Islet precursor cell (in vitro differentiated cells): ENCODE measurements at regions not wholly inside any gene's neighbourhood (a gene's known extent, or its start where the extent isn't known, plus 50 kb on each side); places are given as distances from the start of the nearest gene placed in this dataset.
"Not testable (repeated sequence)": the region's sequence is repeated elsewhere in the genome, so short reads cannot be mapped to it uniquely, and the experiment has no call there.

ENCODE experiments used
- DNase-seq: peaks from one replicate; pipeline ENCODE4 v3.0.0-alpha.2; 2018

- DNase-seq, result no peak
These were observed 200.8 kb downstream of the CNTN3 start for GRCh38 chr3:74413547-74414241.

DNA sequence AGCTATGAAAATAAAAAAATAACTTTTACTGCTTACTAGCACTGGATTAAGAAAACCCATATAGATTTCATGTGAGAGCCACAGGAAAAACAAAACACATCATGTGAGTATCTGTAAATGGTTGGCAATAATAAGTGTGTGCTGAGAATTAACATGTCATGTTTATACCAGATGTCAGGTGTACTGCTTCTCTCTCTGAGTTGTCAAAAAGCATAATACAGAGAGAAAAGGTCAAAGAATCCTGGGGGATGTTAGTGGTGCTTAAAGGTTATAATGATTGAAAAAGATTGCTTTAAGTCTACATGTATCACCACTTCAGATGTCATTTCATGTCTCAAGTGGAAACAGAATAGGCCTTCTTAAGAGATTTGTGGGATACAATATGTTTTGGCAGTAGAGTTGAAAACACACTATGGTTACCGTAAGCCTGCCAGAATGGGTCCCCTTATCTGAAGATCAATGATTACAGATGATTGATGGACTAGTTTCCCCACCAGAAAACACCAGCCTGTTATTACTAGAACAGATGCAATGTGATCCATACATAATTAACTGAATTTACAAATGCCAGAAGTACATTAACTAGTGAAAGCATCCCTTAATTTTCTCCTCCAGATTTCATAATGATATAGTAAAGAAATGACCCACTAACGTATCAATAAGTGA is 204.1 kb downstream of the CNTN3 start:
- no peak for DNase-seq

GRCh38 chr3:74409066-74409465 is 205.4 kb downstream of the CNTN3 start:
- no peak for DNase-seq

GRCh38 chr3:74403307-74403706 is 211.2 kb downstream of the CNTN3 start:
- no peak for DNase-seq

GRCh38 chr3:74402821-74403220 is 211.6 kb downstream of the CNTN3 start:
- no peak for DNase-seq

- peak; percentile 84 for DNase-seq
These were observed 221.0 kb downstream of the CNTN3 start for GRCh38 chr3:74393426-74393825.

- no peak for DNase-seq
These were observed 224.2 kb downstream of the CNTN3 start for GRCh38 chr3:74390121-74390877.

DNA sequence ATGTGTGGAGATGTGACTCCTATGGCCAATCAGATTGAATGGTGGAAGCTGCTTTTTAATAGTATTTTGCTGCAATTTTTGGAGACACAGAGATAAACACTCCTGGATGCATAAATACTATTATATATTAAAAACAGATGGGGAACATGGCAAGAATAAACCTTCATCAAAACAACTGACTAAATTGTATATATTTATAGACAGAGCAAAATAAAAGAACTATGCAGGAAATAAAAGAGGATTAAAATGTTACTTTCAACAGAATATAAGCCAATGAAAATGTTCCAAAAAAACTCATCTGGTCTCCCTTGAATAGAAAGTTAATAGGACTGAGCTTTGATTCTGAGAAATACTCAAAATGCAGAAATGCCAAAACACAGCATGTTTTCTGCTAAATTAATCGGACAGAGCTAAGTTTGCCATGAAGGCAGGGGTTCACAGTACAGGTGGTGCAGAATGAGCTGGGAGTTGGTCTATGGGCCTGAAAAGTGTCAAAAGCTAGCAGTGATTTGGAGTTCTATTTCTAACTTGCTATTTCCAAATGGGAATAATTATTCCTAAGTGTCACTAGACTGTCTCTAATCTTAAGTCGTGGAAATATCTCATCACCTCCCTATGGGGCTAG is 227.2 kb downstream of the CNTN3 start:
- no peak for DNase-seq

- DNase-seq, result no peak
These were observed 230.3 kb downstream of the CNTN3 start for GRCh38 chr3:74384159-74384558.

GRCh38 chr3:74377669-74378068 is 236.8 kb downstream of the CNTN3 start:
- no peak for DNase-seq

GRCh38 chr3:74376323-74376722 is 238.1 kb downstream of the CNTN3 start:
- DNase-seq, result not testable (repeated sequence)

- no peak for DNase-seq
These were observed 238.8 kb downstream of the CNTN3 start for GRCh38 chr3:74375653-74376052.

DNA sequence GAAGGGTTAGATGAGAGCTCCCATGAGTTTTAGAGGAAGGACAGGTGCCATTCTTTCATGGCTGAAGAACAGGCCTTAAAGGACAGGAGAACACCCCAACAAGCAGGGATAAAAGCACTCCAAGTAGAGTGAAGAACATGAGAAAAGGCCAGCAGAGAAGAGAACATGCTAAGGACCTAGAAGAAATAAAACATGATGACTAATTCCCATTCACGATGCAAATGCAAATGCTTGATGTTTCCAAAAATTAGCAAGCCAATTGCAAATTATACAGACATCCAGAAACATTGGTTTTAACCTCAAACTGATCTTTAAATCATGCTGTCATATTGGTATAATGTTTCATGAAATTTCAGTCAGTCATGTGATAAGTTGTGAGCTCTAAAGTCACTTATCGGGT is 241.7 kb downstream of the CNTN3 start:
- no peak for DNase-seq

DNA sequence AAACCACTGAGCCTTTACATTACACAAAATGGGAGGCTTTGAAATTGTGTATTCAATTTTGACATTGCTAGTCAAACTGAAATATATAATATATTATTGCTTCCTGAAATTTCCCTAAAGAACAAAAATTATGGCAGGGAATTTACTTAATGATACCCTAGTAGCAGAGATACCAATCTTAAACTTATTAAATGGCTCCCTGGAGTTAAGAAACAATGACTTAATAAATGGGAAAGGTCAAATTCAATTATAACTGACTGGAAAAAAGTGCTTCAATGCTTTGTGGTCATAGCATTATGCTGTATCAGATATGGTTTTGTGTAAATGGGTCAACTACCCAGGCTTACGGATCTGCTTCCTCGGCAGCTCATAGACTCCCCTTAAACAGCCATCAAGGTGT is 244.1 kb downstream of the CNTN3 start:
- no peak for DNase-seq

DNA sequence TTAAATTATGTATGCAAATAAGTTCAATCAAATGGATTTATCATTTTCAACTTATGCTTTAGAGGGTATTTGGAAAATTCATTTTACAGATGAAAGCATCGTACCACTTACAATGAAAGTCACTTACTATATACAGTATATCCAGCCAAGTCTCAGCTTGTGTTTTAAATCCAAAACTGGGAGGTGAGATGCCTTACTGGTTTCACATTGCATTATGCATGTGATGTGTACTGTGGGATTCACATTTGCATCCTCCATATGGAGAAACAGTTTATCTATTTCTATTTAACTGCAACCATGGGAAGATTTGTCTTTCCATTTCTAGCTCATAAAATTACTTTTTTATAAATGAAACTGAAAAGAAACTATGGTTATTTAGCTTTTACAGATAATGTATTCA is 248.1 kb downstream of the CNTN3 start:
- no peak for DNase-seq

GRCh38 chr3:74363346-74363745 is 251.1 kb downstream of the CNTN3 start:
- no peak for DNase-seq

DNA sequence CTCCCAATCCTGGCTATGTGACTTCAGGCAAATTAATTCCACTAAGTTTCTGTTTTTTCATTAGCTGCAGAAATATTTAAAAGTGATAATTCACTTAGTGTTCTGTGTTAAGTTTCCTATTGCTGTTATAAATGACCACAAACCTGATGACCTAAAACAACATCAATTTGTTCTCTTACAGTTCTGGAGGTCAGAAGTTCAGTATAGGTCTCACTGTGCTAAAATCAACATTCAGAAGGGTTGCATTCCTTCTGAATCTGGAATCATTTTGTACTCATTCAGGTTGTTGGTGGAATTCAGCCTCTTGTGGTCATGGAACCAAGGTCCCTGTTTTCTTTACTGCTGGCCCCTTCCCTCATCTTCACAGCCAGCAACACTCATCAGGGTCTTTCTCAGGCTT is 254.1 kb downstream of the CNTN3 start:
- DNase-seq, result no peak

DNA sequence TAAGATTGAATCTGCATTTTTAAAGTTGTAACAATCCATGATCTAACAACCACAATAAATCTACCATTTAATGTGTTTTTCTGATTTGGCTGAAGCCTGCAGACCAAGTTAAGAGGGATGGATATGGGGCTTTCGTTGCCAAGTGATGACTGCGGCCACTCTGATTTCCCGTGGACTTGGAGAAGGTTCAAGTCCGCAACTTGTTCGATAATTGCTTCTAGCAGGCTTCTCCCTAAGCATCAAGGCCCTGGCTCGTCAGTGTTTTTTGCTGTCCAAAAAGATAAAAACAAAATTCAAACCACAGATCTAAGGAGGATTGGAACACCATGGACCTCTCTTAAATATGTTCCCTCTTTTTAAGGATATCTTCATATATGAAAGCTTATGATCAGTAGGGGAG is 256.6 kb downstream of the CNTN3 start:
- DNase-seq, result no peak

DNA sequence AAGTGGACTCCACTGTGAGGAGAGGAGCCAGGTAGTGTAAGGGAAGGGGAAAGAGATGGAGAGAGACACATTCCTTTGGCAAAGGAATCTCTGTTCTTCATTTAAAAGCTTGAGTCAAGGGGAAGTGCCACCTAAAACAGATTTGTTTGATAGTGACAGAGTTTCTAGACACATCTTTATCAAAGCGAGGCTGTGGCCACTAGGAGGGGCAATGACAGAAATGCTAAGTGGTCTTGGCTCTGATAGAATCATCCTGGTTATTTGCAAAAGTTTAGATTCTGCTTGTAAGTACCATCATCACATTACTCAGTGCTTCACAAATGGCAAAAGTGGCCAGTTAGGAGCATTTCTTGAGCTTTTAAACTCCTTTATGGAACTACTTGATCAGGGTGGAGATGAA is 261.4 kb downstream of the CNTN3 start:
- DNase-seq, result no peak

- no peak for DNase-seq
These were observed 262.3 kb downstream of the CNTN3 start for GRCh38 chr3:74352166-74352565.

DNA sequence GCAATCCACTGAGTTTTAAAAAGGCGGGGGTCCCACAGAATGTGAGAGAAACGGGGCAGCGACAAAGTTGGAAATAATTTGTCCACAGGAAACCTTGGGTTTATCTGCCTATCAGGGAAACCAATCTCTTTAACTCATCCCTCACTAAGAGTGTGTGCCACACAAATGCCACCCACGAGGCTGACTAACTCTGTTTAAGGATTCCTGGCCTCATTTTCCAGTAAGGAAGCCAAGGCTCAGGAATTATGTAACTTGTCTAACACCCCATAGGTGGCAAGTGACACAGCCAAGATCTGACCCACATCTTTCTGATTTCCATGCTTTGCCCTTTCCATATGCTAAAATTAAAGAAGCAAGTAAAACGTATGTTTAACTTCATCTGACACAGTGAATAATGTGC is 263.2 kb downstream of the CNTN3 start:
- DNase-seq, result no peak

- no peak for DNase-seq
These were observed 265.4 kb downstream of the CNTN3 start for GRCh38 chr3:74349015-74349414.

- no peak for DNase-seq
These were observed 266.7 kb downstream of the CNTN3 start for GRCh38 chr3:74347563-74348268.
